Panc1 (cell line): ENCODE measurements at regions not wholly inside any gene's neighbourhood (a gene's known extent, or its start where the extent isn't known, plus 50 kb on each side); places are given as distances from the start of the nearest gene placed in this dataset.

ENCODE experiments used
- ATAC-seq: fragments of 200-7000 bp; cut with Tn5 transposase; 2 replicates; pipeline ENCODE4 v1.9.1; 2020; ENCODE audit warnings: mild to moderate bottlenecking, moderate library complexity
- BruUV-seq: library from RNA; stranded (reverse); fragments of 400-500 nt; replicated peaks from 2 replicates; lab custom pipeline; 2021; lab: Mats Ljungman, UMichigan
- CTCF ChIA-PET: fragments of 300-600 bp; sonication (Branson Sonifier 250); formaldehyde crosslinking; loops from one replicate; lab custom pipeline; 2022; ENCODE audit warnings: antibody characterized with exemption; lab: Charles Lee
- POLR2A ChIA-PET: fragments of 300-600 bp; sonication (Branson Sonifier 250); formaldehyde crosslinking; loops from one replicate; lab custom pipeline; 2022; ENCODE audit warnings: antibody characterized with exemption; lab: Charles Lee
- DNase-seq: peaks from one replicate; pipeline ENCODE4 v3.0.0-alpha.2; 2010; ENCODE audit warnings: low read depth, low spot score
- H3K27ac ChIP-seq: 2 replicates; pipeline ENCODE4 v1.5.1; 2011; ENCODE audit warnings: mild to moderate bottlenecking, low read length, inconsistent platforms
- H3K27me3 ChIP-seq: fragments of 200-500 bp; sonication (Bioruptor generic); 2 replicates; pipeline ENCODE4 v1.6.0; 2014; ENCODE audit warnings: low read length, inconsistent platforms; ENCODE audit not compliant: control insufficient read depth, insufficient read depth
- H3K36me3 ChIP-seq: fragments of 200-500 bp; sonication (Bioruptor generic); 2 replicates; pipeline ENCODE4 v1.5.1; 2014; ENCODE audit warnings: inconsistent platforms, mild to moderate bottlenecking, low read length, moderate library complexity; ENCODE audit not compliant: control insufficient read depth, insufficient read depth
- H3K4me1 ChIP-seq: 2 replicates; pipeline ENCODE4 v1.5.1; 2011; ENCODE audit warnings: inconsistent platforms, mild to moderate bottlenecking, low read length, moderate library complexity; ENCODE audit not compliant: control insufficient read depth, insufficient read depth
- H3K4me3 ChIP-seq, 2 experiments: 2 replicates each; pipeline ENCODE4 v1.5.1; 2011 to 2012; ENCODE audit warnings: low read depth in 2 of 2, low read length in 2 of 2, mild to moderate bottlenecking in 2 of 2, inconsistent platforms in 1 of 2, moderate library complexity in 1 of 2
- H3K9me3 ChIP-seq: fragments of 200-500 bp; sonication (Bioruptor generic); 2 replicates; pipeline ENCODE4 v1.5.1; 2014; ENCODE audit warnings: low read depth, mild to moderate bottlenecking, inconsistent platforms, low read length, moderate library complexity; ENCODE audit not compliant: control insufficient read depth, insufficient read depth
- POLR2AphosphoS5 ChIP-seq: IDR thresholded peaks from 2 replicates; pipeline ENCODE4 v1.6.1; 2012; ENCODE audit warnings: mild to moderate bottlenecking, low read depth, low read length, moderate library complexity
- SIN3A ChIP-seq: IDR thresholded peaks from 2 replicates; pipeline ENCODE4 v1.6.1; 2012; ENCODE audit warnings: low read depth, mild to moderate bottlenecking, low read length, moderate library complexity, borderline replicate concordance; ENCODE audit not compliant: insufficient read depth
- TCF7L2 ChIP-seq: IDR thresholded peaks from 2 replicates; pipeline ENCODE4 v1.6.1; 2011; ENCODE audit warnings: mild to moderate bottlenecking, low read depth, low read length, inconsistent platforms
- in situ Hi-C: cut with HindIII; loops from 2 replicates; pipeline ENCODE4 v1.10.0; 2016; ENCODE audit warnings: low sequenced_read_pairs, low pct_unique_long_range_greater_than_20kb
- intact Hi-C: fragments of 100-400 bp; cut with micrococcal nuclease; formaldehyde crosslinking; loops from one replicate; pipeline ENCODE4 v1.10.0; 2022; ENCODE audit not compliant: unreplicated experiment
- TF ChIP-seq, protein P1 (sequence below), 2 experiments: IDR thresholded peaks; 2 replicates each; pipeline ENCODE4 v1.6.1; 2011 to 2012; ENCODE audit warnings: low read depth in 2 of 2, control low read depth in 1 of 2, low read length in 1 of 2, mild to moderate bottlenecking in 1 of 2, moderate library complexity in 1 of 2; ENCODE audit not compliant: insufficient read depth in 1 of 2
- TF ChIP-seq, protein P2 (sequence below): fragments of 450-650 bp; IDR thresholded peaks from 2 replicates; pipeline ENCODE4 v1.5.1; 2017; ENCODE audit warnings: mild to moderate bottlenecking

GRCh38 chr19:28238270-28238820 is 974.6 kb downstream of the UQCRFS1 start:
- ChIA-PET POLR2A (no interaction called here), CTCF (no interaction called here)
- in situ Hi-C loops: no loop called here
- intact Hi-C loops: no loop called here
- TF ChIP-seq, protein P1, sequence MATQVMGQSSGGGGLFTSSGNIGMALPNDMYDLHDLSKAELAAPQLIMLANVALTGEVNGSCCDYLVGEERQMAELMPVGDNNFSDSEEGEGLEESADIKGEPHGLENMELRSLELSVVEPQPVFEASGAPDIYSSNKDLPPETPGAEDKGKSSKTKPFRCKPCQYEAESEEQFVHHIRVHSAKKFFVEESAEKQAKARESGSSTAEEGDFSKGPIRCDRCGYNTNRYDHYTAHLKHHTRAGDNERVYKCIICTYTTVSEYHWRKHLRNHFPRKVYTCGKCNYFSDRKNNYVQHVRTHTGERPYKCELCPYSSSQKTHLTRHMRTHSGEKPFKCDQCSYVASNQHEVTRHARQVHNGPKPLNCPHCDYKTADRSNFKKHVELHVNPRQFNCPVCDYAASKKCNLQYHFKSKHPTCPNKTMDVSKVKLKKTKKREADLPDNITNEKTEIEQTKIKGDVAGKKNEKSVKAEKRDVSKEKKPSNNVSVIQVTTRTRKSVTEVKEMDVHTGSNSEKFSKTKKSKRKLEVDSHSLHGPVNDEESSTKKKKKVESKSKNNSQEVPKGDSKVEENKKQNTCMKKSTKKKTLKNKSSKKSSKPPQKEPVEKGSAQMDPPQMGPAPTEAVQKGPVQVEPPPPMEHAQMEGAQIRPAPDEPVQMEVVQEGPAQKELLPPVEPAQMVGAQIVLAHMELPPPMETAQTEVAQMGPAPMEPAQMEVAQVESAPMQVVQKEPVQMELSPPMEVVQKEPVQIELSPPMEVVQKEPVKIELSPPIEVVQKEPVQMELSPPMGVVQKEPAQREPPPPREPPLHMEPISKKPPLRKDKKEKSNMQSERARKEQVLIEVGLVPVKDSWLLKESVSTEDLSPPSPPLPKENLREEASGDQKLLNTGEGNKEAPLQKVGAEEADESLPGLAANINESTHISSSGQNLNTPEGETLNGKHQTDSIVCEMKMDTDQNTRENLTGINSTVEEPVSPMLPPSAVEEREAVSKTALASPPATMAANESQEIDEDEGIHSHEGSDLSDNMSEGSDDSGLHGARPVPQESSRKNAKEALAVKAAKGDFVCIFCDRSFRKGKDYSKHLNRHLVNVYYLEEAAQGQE (IDR thresholded peaks at IDR 0.05; ENCODE audit: insufficient read depth in 1 of 2, low read depth in 2 of 2, low read length in 1 of 2): no peak
- no peak for TF ChIP-seq POLR2AphosphoS5
- no peak overlapping the region for H3K27ac ChIP-seq
- H3K4me1 ChIP-seq: 0 out of 2 replicates have a peak, but pooled peaks cover 3% of the 10 kb centered on the region
- DNase-seq (no peak), ATAC-seq (no peak)
- H3K36me3 ChIP-seq: no peaks in the 10 kb centered on the region
- no TSS peak for BruUV-seq
- H3K9me3 ChIP-seq: no peaks in the 10 kb centered on the region; the same call in 1 of the 2 replicates
- no peak overlapping the region for H3K4me3 ChIP-seq
- H3K27me3 ChIP-seq: 0 out of 2 replicates have a peak, but pooled peaks cover 2% of the 10 kb centered on the region

- Histone ChIP-seq H3K36me3 (no peaks in the 10 kb centered on the region), H3K9me3 (no peaks in the 10 kb centered on the region; the same call in 1 of the 2 replicates), H3K4me1 (0 out of 2 replicates have a peak, but pooled peaks cover 3% of the 10 kb centered on the region), H3K27me3 (0 out of 2 replicates have a peak, but pooled peaks cover 2% of the 10 kb centered on the region), H3K27ac (no peak overlapping the region), H3K4me3 (no peak overlapping the region)
- TF ChIP-seq, protein P1 (IDR thresholded peaks at IDR 0.05; ENCODE audit: insufficient read depth in 1 of 2, low read depth in 2 of 2, low read length in 1 of 2): no peak
- TF ChIP-seq POLR2AphosphoS5 (no peak), SIN3A (no peak), TCF7L2 (no peak)
- TF ChIP-seq, protein P2, sequence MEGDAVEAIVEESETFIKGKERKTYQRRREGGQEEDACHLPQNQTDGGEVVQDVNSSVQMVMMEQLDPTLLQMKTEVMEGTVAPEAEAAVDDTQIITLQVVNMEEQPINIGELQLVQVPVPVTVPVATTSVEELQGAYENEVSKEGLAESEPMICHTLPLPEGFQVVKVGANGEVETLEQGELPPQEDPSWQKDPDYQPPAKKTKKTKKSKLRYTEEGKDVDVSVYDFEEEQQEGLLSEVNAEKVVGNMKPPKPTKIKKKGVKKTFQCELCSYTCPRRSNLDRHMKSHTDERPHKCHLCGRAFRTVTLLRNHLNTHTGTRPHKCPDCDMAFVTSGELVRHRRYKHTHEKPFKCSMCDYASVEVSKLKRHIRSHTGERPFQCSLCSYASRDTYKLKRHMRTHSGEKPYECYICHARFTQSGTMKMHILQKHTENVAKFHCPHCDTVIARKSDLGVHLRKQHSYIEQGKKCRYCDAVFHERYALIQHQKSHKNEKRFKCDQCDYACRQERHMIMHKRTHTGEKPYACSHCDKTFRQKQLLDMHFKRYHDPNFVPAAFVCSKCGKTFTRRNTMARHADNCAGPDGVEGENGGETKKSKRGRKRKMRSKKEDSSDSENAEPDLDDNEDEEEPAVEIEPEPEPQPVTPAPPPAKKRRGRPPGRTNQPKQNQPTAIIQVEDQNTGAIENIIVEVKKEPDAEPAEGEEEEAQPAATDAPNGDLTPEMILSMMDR: no peak
- intact Hi-C loops: no loop called here
- no peak for DNase-seq
- in situ Hi-C loops: no loop called here
- no peak for ATAC-seq
- BruUV-seq: no TSS peak
- POLR2A ChIA-PET: interaction anchor here (0.5 kb wide), 1 partner anchor 60 kb away, joined by 3 read pairs; no protein-coding TSS in a partner anchor
- CTCF ChIA-PET: no interaction called here
These were observed 977.3 kb downstream of the UQCRFS1 start for GRCh38 chr19:28235606-28236125.
